K562 (cell line): ENCODE measurements at regions not wholly inside any gene's neighbourhood (a gene's known extent, or its start where the extent isn't known, plus 50 kb on each side); places are given as distances from the start of the nearest gene placed in this dataset.

Experiments
- ATAC-seq: fragments of 200-7000 bp; cut with Tn5 transposase; 3 replicates; pipeline ENCODE4 v1.9.1; 2020; ENCODE audit warnings: moderate library complexity
- BruUV-seq: library from RNA; stranded (reverse); fragments of 400-500 nt; replicated peaks from 2 replicates; lab custom pipeline; 2021; lab: Mats Ljungman, UMichigan
- CTCF ChIA-PET: fragments of 300-600 bp; formaldehyde crosslinking; extraction: SDS; loops from one replicate; lab custom pipeline; 2021; ENCODE audit warnings: low intra/inter-chr PET ratio; lab: Yijun Ruan, JAX
- POLR2A ChIA-PET: fragments of 300-600, 350-650 bp; sonication (Branson Sonifier 250); formaldehyde crosslinking; extraction: SDS; loops from one replicate; lab custom pipeline; 2021; ENCODE audit warnings: antibody characterized with exemption, inconsistent platforms; lab: Yijun Ruan, JAX
- DNase-seq, 4 experiments: peaks; one replicate each; pipeline versions ENCODE4 v3.0.0 to v3.0.0-alpha.2; 2011 to 2018; ENCODE audit warnings: low spot score in 3 of 4, mixed read lengths in 3 of 4; ENCODE audit errors: extremely low read depth in 1 of 4
- FAIRE-seq: peaks from 2 replicates; lab custom pipeline; 2011; peaks lifted over from hg19 to GRCh38; lab: Jason Lieb, UNC
- H2AFZ ChIP-seq: 2 replicates; pipeline ENCODE4 v1.6.0; 2011; ENCODE audit warnings: low read depth, low read length, control low read depth, inconsistent platforms
- H3K27ac ChIP-seq: fragments of 200-600 bp; 3 replicates; pipeline ENCODE4 v1.8.0; 2011; ENCODE audit warnings: low read depth, mild to moderate bottlenecking, control low read depth, inconsistent platforms, low read length, moderate library complexity, mixed read lengths; ENCODE audit errors: extremely low read depth
- H3K27me3 ChIP-seq, 2 experiments: fragments of 300-600 bp in 1 of 2; 2 replicates in 1 of 2; 3 replicates in 1 of 2; pipeline versions ENCODE4 v1.6.0 to v1.8.0; 2011; ENCODE audit warnings: inconsistent platforms in 2 of 2, low read length in 2 of 2, mild to moderate bottlenecking in 1 of 2, mixed read lengths in 1 of 2, moderate library complexity in 1 of 2; ENCODE audit not compliant: control insufficient read depth in 2 of 2, insufficient read depth in 2 of 2
- H3K36me3 ChIP-seq: fragments of 300-600 bp; 3 replicates; pipeline ENCODE4 v1.8.0; 2011; ENCODE audit warnings: mild to moderate bottlenecking, low read length, inconsistent platforms; ENCODE audit not compliant: control insufficient read depth, insufficient read depth
- H3K4me1 ChIP-seq, 2 experiments: fragments of 200-600 bp in 1 of 2; replicated peaks in 1 of 2; 2 replicates in 1 of 2; 3 replicates in 1 of 2; pipeline versions ENCODE4 v1.5.1 to v1.8.0; 2011; ENCODE audit warnings: inconsistent platforms in 2 of 2, low read length in 2 of 2, mild to moderate bottlenecking in 1 of 2, mixed read lengths in 1 of 2, moderate library complexity in 1 of 2; ENCODE audit not compliant: control insufficient read depth in 2 of 2, insufficient read depth in 2 of 2
- H3K4me2 ChIP-seq: 2 replicates; pipeline ENCODE4 v1.6.1; 2011; ENCODE audit warnings: low read length, control low read depth, inconsistent platforms, mixed read lengths; ENCODE audit not compliant: insufficient read depth
- H3K4me3 ChIP-seq: fragments of 200-600 bp; sonication (generic), shearing (Covaris generic); 2 replicates; pipeline ENCODE4 v1.5.1; 2016; ENCODE audit warnings: control low read depth, inconsistent platforms
- H3K79me2 ChIP-seq: fragments of 200-600 bp; 3 replicates; pipeline ENCODE4 v1.8.0; 2011; ENCODE audit warnings: low read length, inconsistent platforms; ENCODE audit not compliant: control insufficient read depth, insufficient read depth
- H3K9ac ChIP-seq, 2 experiments: 2 replicates each; pipeline versions ENCODE4 v1.6.0 to v1.6.1; 2011; ENCODE audit warnings: low read depth in 2 of 2, low read length in 2 of 2, control low read depth in 1 of 2, inconsistent platforms in 1 of 2, mild to moderate bottlenecking in 1 of 2, mixed read lengths in 1 of 2; ENCODE audit not compliant: insufficient read depth in 1 of 2
- H3K9me1 ChIP-seq: one replicate; pipeline ENCODE4 v1.6.0; 2011; ENCODE audit warnings: inconsistent platforms, mild to moderate bottlenecking, low read length, moderate library complexity; ENCODE audit not compliant: control insufficient read depth, insufficient read depth
- H3K9me3 ChIP-seq: replicated peaks from 2 replicates; pipeline ENCODE4 v1.5.1; 2011; ENCODE audit warnings: low read depth, low read length, inconsistent platforms; ENCODE audit not compliant: control insufficient read depth, insufficient read depth
- H4K20me1 ChIP-seq: replicated peaks from 2 replicates; pipeline ENCODE4 v1.6.1; 2011; ENCODE audit warnings: low read length, inconsistent platforms, mixed read lengths; ENCODE audit not compliant: control insufficient read depth, insufficient read depth
- ATF1 ChIP-seq, 2 experiments: fragments of 450-650 bp in 1 of 2; IDR thresholded peaks; 2 replicates each; pipeline ENCODE4 v1.6.1; 2016; ENCODE audit warnings: missing compliant biosample characterization in 1 of 2, missing genetic modification characterization in 1 of 2
- ATF3 ChIP-seq, 2 experiments: fragments of 450-650 bp in 1 of 2; sonication (generic) in 1 of 2; formaldehyde crosslinking in 1 of 2; IDR thresholded peaks in 1 of 2; conservative IDR thresholded peaks in 1 of 2; 2 replicates each; pipeline versions ENCODE4 v1.6.1 to v1.8.1; 2016 to 2023; ENCODE audit warnings: mild to moderate bottlenecking in 2 of 2, moderate library complexity in 2 of 2, inconsistent platforms in 1 of 2, missing genetic modification reagents in 1 of 2
- BACH1 ChIP-seq: fragments of 200-800 bp; sonication (Bioruptor generic); IDR thresholded peaks from 2 replicates; pipeline ENCODE4 v1.6.1; 2016; ENCODE audit warnings: missing genetic modification characterization, missing compliant biosample characterization
- CREM ChIP-seq: IDR thresholded peaks from 2 replicates; pipeline ENCODE4 v1.6.1; 2014; ENCODE audit warnings: antibody characterized with exemption, low read depth
- GATAD2B ChIP-seq: fragments of 450-650 bp; IDR thresholded peaks from 2 replicates; pipeline ENCODE4 v1.6.1; 2017; ENCODE audit warnings: mild to moderate bottlenecking, borderline replicate concordance
- NR4A1 ChIP-seq, 2 experiments: fragments of 250-450 bp in 1 of 2; fragments of 450-650 bp in 1 of 2; sonication (Bioruptor Pico) in 1 of 2; IDR thresholded peaks; 2 replicates each; pipeline versions ENCODE4 v1.4.0 to v1.6.1; 2016 to 2020; ENCODE audit warnings: mild to moderate bottlenecking in 2 of 2, missing compliant biosample characterization in 1 of 2, missing genetic modification characterization in 1 of 2, moderate library complexity in 1 of 2
- POLR2A ChIP-seq: fragments of 450-650 bp; conservative IDR thresholded peaks from 2 replicates; pipeline ENCODE4 v1.6.1; 2016
- RCOR1 ChIP-seq, 2 experiments: IDR thresholded peaks; 2 replicates each; pipeline ENCODE4 v1.6.1; 2012; ENCODE audit warnings: low read depth in 2 of 2, low read length in 2 of 2, borderline replicate concordance in 1 of 2, improper control_type of control experiment in 1 of 2
- RERE ChIP-seq: sonication (generic); formaldehyde crosslinking; IDR thresholded peaks from 2 replicates; pipeline ENCODE4 v1.8.0; 2023; ENCODE audit warnings: missing genetic modification reagents, mild to moderate bottlenecking, borderline replicate concordance
- ZNF174 ChIP-seq: fragments of 250-450 bp; sonication (Bioruptor Pico); IDR thresholded peaks from 2 replicates; pipeline ENCODE4 v1.4.0; 2020; ENCODE audit warnings: mild to moderate bottlenecking
- ZNF449 ChIP-seq: fragments of 250-450 bp; sonication (Bioruptor Pico); IDR thresholded peaks from 2 replicates; pipeline ENCODE4 v1.8.0; 2022; ENCODE audit warnings: moderate library complexity, mild to moderate bottlenecking, inconsistent platforms
- WGBS: fragments of 100-300 bp; shearing (Covaris generic); methylation state at CpG from one replicate; pipeline ENCODE4 v1.1.6; 2016; ENCODE audit warnings: low coverage, mixed read lengths; ENCODE audit not compliant: insufficient coverage; ENCODE audit errors: missing lambda C conversion rate; 5-methylcytosine and 5-hydroxymethylcytosine counted together
- in situ Hi-C: fragments of 300-500 bp; cut with MboI; formaldehyde crosslinking; loops from 4 replicates; pipeline ENCODE4 v1.15.0; 2018; ENCODE audit warnings: inconsistent platforms, mixed read lengths
- intact Hi-C: fragments of 100-400 bp; cut with micrococcal nuclease; formaldehyde crosslinking; loops from 2 replicates; pipeline ENCODE4 v1.14.2; 2022

GRCh38 chr7:97512441-97513207 is 219.3 kb upstream of the TAC1 start:
- FAIRE-seq = peak; percentile 48
- Histone ChIP-seq H3K27me3 (no peaks in the 10 kb centered on the region), H3K9me3 (no peaks in the 10 kb centered on the region), H3K79me2 (no peaks in the 10 kb centered on the region), H3K27ac (peak overlapping the region; percentile 42; the same call in 2 of the 3 replicates), H3K4me1 (peaks cover 3 to 27% of the 10 kb centered on the region in 2 experiments; a peak in 4 of 5 replicates), H3K36me3 (no peaks in the 10 kb centered on the region), H3K4me2 (peak overlapping the region; percentile 64), H3K9me1 (no peaks in the 10 kb centered on the region), H3K4me3 (no peak overlapping the region), H2AFZ (peak overlapping the region; percentile 79), H3K9ac (no peak overlapping the region), H4K20me1 (no peaks in the 10 kb centered on the region)
- ChIA-PET CTCF (no interaction called here), POLR2A (interaction anchor here (1.0 kb wide), 1 partner anchor 280 kb away, joined by 3 read pairs; no protein-coding TSS in a partner anchor)
- 2% methylated on average over 3 of the region's 3 CpGs for WGBS
- BruUV-seq = no TSS peak
- peak in 2 of 4 experiments; percentile 24 to 25 for DNase-seq
- intact Hi-C loops = no loop called here
- in situ Hi-C loops = no loop called here
- ATAC-seq = peak; percentile 94
- TF ChIP-seq ATF1 (CRISPR knock-in tag; IDR thresholded peaks at IDR 0.05) (no peak), ATF1 (tag; IDR thresholded peaks at IDR 0.05) (peak; percentile 54; the same call in 1 of the 2 replicates), RERE (CRISPR knock-in tag) (no peak), GATAD2B (no peak), ZNF174 (CRISPR knock-in tag) (no peak), POLR2A (no peak), NR4A1 (CRISPR knock-in tag; IDR thresholded peaks at IDR 0.05) (0 out of 2 replicates have a peak, but pooled peaks have one; percentile 17), NR4A1 (tag; IDR thresholded peaks at IDR 0.05) (no peak), RCOR1 (IDR thresholded peaks at IDR 0.05; ENCODE audit: borderline replicate concordance in 1 of 2, low read depth in 2 of 2, low read length in 2 of 2) (peak in 1 of 2 experiments; percentile 54; a peak in 2 of 4 replicates), BACH1 (tag) (0 out of 2 replicates have a peak, but pooled peaks have one; percentile 36), ZNF449 (CRISPR knock-in tag) (no peak), CREM (peak; percentile 57), ATF3 (IDR thresholded peaks at IDR 0.05) (peak; percentile 53), ATF3 (CRISPR knock-in tag; conservative IDR thresholded peaks at IDR 0.05) (no peak)
